H9 (cell line): ENCODE measurements at regions not wholly inside any gene's neighbourhood (a gene's known extent, or its start where the extent isn't known, plus 50 kb on each side); places are given as distances from the start of the nearest gene placed in this dataset.
A peak's percentile ranks its signal among the peaks of the same experiment; 100 is the strongest.

Experiments
- DNase-seq: peaks from one replicate; pipeline ENCODE4 v3.0.0-alpha.2; 2017
- H2AFZ ChIP-seq: one replicate; pipeline ENCODE4 v1.6.1; 2013; ENCODE audit warnings: mild to moderate bottlenecking, low read length, control low read depth, moderate library complexity
- H2AK5ac ChIP-seq: 2 replicates; pipeline ENCODE4 v1.6.1; 2013; ENCODE audit warnings: low read length, control low read depth, mixed read lengths; ENCODE audit not compliant: insufficient read length
- H2BK120ac ChIP-seq: one replicate; pipeline ENCODE4 v1.6.1; 2013; ENCODE audit warnings: low read depth, mild to moderate bottlenecking, low read length, control low read depth, inconsistent platforms; ENCODE audit not compliant: poor library complexity, severe bottlenecking
- H2BK12ac ChIP-seq: 2 replicates; pipeline ENCODE4 v1.6.1; 2013; ENCODE audit warnings: low read length, control low read depth, mixed read lengths, low read depth; ENCODE audit not compliant: insufficient read length
- H2BK15ac ChIP-seq: 2 replicates; pipeline ENCODE4 v1.6.1; 2013; ENCODE audit warnings: low read depth, low read length, control low read depth
- H2BK20ac ChIP-seq: one replicate; pipeline ENCODE4 v1.6.1; 2013; ENCODE audit warnings: low read depth, mild to moderate bottlenecking, low read length, control low read depth, inconsistent platforms; ENCODE audit not compliant: poor library complexity, severe bottlenecking
- H2BK5ac ChIP-seq: 2 replicates; pipeline ENCODE4 v1.6.1; 2013; ENCODE audit warnings: low read length, control low read depth, mixed read lengths; ENCODE audit not compliant: insufficient read length
- H3K14ac ChIP-seq: 2 replicates; pipeline ENCODE4 v1.6.1; 2013; ENCODE audit warnings: low read length, control low read depth; ENCODE audit not compliant: insufficient read depth
- H3K18ac ChIP-seq: 2 replicates; pipeline ENCODE4 v1.6.1; 2013; ENCODE audit warnings: low read depth, mild to moderate bottlenecking, mixed read lengths, low read length, control low read depth; ENCODE audit not compliant: insufficient read length
- H3K23ac ChIP-seq: 2 replicates; pipeline ENCODE4 v1.6.1; 2013; ENCODE audit warnings: low read length, control low read depth, mixed read lengths, low read depth; ENCODE audit not compliant: insufficient read length
- H3K23me2 ChIP-seq: 2 replicates; pipeline ENCODE4 v1.6.1; 2013; ENCODE audit warnings: low read depth, mild to moderate bottlenecking, mixed read lengths, low read length, control low read depth; ENCODE audit not compliant: insufficient read length, poor library complexity, severe bottlenecking
- H3K27ac ChIP-seq: 2 replicates; pipeline ENCODE4 v1.5.1; 2013; ENCODE audit warnings: low read length, control low read depth, mixed read lengths, low read depth; ENCODE audit not compliant: insufficient read length
- H3K27me3 ChIP-seq: 2 replicates; pipeline ENCODE4 v1.6.1; 2013; ENCODE audit warnings: low read length, control low read depth, inconsistent platforms; ENCODE audit not compliant: insufficient read depth
- H3K4ac ChIP-seq: 2 replicates; pipeline ENCODE4 v1.6.1; 2013; ENCODE audit warnings: low read depth, mild to moderate bottlenecking, control low read depth, inconsistent platforms, low read length, moderate library complexity
- H3K4me1 ChIP-seq: 2 replicates; pipeline ENCODE4 v1.6.1; 2013; ENCODE audit warnings: low read length, control low read depth, inconsistent platforms; ENCODE audit not compliant: insufficient read depth
- H3K4me2 ChIP-seq: 2 replicates; pipeline ENCODE4 v1.6.1; 2013; ENCODE audit warnings: low read length, control low read depth, mixed read lengths; ENCODE audit not compliant: insufficient read length, insufficient read depth
- H3K56ac ChIP-seq: 2 replicates; pipeline ENCODE4 v1.6.1; 2013; ENCODE audit warnings: low read depth, mild to moderate bottlenecking, mixed read lengths, low read length, control low read depth; ENCODE audit not compliant: insufficient read length
- H3K79me1 ChIP-seq: 2 replicates; pipeline ENCODE4 v1.6.1; 2013; ENCODE audit warnings: low read depth, mild to moderate bottlenecking, moderate library complexity, low read length, control low read depth, inconsistent platforms; ENCODE audit not compliant: insufficient read depth, poor library complexity, severe bottlenecking
- H3K79me2 ChIP-seq: 2 replicates; pipeline ENCODE4 v1.6.1; 2013; ENCODE audit warnings: low read length, control low read depth, inconsistent platforms; ENCODE audit not compliant: insufficient read depth
- H3K9ac ChIP-seq: 2 replicates; pipeline ENCODE4 v1.6.1; 2013; ENCODE audit warnings: low read length, control low read depth, mixed read lengths; ENCODE audit not compliant: insufficient read length; ENCODE audit errors: extremely low read depth
- H3K9me3 ChIP-seq: one replicate; pipeline ENCODE4 v1.6.1; 2013; ENCODE audit warnings: low read depth, low read length, inconsistent platforms; ENCODE audit not compliant: control insufficient read depth
- H3T11ph ChIP-seq: one replicate; pipeline ENCODE4 v1.6.1; 2013; ENCODE audit warnings: mild to moderate bottlenecking, low read length, control low read depth, inconsistent platforms
- H4K20me1 ChIP-seq: one replicate; pipeline ENCODE4 v1.6.1; 2013; ENCODE audit not compliant: control insufficient read depth, insufficient read length, insufficient read depth
- H4K5ac ChIP-seq: 2 replicates; pipeline ENCODE4 v1.6.1; 2013; ENCODE audit warnings: low read depth, mild to moderate bottlenecking, mixed read lengths, low read length, control low read depth; ENCODE audit not compliant: insufficient read length
- H4K8ac ChIP-seq: replicated peaks from 2 replicates; pipeline ENCODE4 v1.6.1; 2013; ENCODE audit warnings: low read length, control low read depth, mixed read lengths, low read depth; ENCODE audit not compliant: insufficient read length
- H4K91ac ChIP-seq: 2 replicates; pipeline ENCODE4 v1.6.1; 2013; ENCODE audit warnings: low read depth, mild to moderate bottlenecking, moderate library complexity, mixed read lengths, low read length, control low read depth; ENCODE audit not compliant: insufficient read length
- H3K27ac Mint-ChIP-seq, 3 experiments: 2 replicates in 2 of 3; 3 replicates in 1 of 3; pipeline ENCODE4 v1.8.0; 2020 to 2021; ENCODE audit warnings: mixed read lengths in 3 of 3, mild to moderate bottlenecking in 1 of 3, moderate library complexity in 1 of 3
- H3K27me3 Mint-ChIP-seq: 2 replicates; pipeline ENCODE4 v1.8.0; 2021; ENCODE audit warnings: low read depth, mild to moderate bottlenecking, moderate library complexity, mixed read lengths
- H3K36me3 Mint-ChIP-seq, 3 experiments: 2 replicates in 2 of 3; 3 replicates in 1 of 3; pipeline ENCODE4 v1.8.0; 2020 to 2021; ENCODE audit warnings: low read depth in 3 of 3, mixed read lengths in 3 of 3; ENCODE audit not compliant: insufficient read depth in 1 of 3
- H3K4me1 Mint-ChIP-seq, 2 experiments: 2 replicates each; pipeline ENCODE4 v1.8.0; 2020; ENCODE audit warnings: mixed read lengths in 2 of 2
- H3K4me3 Mint-ChIP-seq, 2 experiments: 2 replicates in 1 of 2; 3 replicates in 1 of 2; pipeline ENCODE4 v1.8.0; 2020 to 2021; ENCODE audit warnings: mild to moderate bottlenecking in 2 of 2, mixed read lengths in 2 of 2, moderate library complexity in 1 of 2
- H3K9me3 Mint-ChIP-seq, 2 experiments: 2 replicates in 1 of 2; 3 replicates in 1 of 2; pipeline ENCODE4 v1.8.0; 2020; ENCODE audit warnings: mild to moderate bottlenecking in 2 of 2, mixed read lengths in 2 of 2, moderate library complexity in 1 of 2
- WGBS: extraction: QIAGEN DNeasy Blood & Tissue Kit; methylation state at CpG from one replicate; pipeline ENCODE4 v1.1.7; 2013; ENCODE audit warnings: missing lambda C conversion rate, low lambda C conversion rate, mixed read lengths; ENCODE audit not compliant: insufficient read length; ENCODE audit errors: extremely low coverage; 5-methylcytosine and 5-hydroxymethylcytosine counted together
- TF ChIP-seq, protein P1 (sequence below): fragments of 200-600 bp; sonication (generic); conservative IDR thresholded peaks from 3 replicates; pipeline ENCODE4 v1.8.0; 2021; ENCODE audit warnings: antibody characterized with exemption, mild to moderate bottlenecking

DNA sequence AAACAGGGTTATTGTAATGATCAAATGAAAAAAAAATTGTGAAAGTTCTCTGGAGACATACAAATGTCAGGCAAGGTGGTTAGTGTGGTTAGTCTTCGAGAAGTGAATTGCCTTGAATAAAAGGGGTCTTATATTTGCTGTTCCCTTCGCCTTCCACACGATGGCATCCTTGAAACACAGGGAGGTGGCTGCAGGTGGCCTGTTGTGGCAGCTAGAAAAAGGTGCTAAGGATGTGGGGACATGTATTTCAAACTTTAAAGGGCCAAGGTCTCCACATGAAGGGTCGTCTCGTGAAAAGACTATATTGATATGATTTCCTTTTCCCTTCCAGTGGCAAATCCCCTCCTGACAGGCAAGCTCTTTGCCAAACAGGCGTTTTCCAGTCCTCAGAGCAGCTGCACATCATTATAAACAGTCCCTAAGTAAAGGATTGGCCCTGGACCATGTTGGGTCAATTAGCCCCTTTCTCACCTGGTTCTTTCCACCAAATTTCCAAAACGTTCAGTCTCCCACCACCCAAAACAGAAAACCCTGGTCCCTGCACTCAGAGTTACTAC lies 68.5 kb downstream of the COPS8 start:
- Histone ChIP-seq H3K18ac (no peak overlapping the region), H4K91ac (no peak overlapping the region), H2BK20ac (no peak overlapping the region), H4K20me1 (no peaks in the 10 kb centered on the region), H3K4me2 (no peak overlapping the region), H4K8ac (no peak overlapping the region), H2BK15ac (no peak overlapping the region), H2BK12ac (no peak overlapping the region), H2AFZ (no peak overlapping the region), H3K56ac (no peak overlapping the region), H3K4ac (no peak overlapping the region), H3T11ph (no peak overlapping the region), H2AK5ac (no peak overlapping the region), H3K23me2 (no peaks in the 10 kb centered on the region), H3K27ac (no peak overlapping the region), H3K9me3 (no peaks in the 10 kb centered on the region), H3K14ac (no peak overlapping the region), H3K79me1 (no peaks in the 10 kb centered on the region), H3K4me1 (no peaks in the 10 kb centered on the region), H3K23ac (no peak overlapping the region), H3K79me2 (no peaks in the 10 kb centered on the region), H2BK5ac (no peak overlapping the region), H3K27me3 (no peaks in the 10 kb centered on the region), H4K5ac (no peak overlapping the region), H3K9ac (no peak overlapping the region), H2BK120ac (no peak overlapping the region)
- TF ChIP-seq, protein P1, sequence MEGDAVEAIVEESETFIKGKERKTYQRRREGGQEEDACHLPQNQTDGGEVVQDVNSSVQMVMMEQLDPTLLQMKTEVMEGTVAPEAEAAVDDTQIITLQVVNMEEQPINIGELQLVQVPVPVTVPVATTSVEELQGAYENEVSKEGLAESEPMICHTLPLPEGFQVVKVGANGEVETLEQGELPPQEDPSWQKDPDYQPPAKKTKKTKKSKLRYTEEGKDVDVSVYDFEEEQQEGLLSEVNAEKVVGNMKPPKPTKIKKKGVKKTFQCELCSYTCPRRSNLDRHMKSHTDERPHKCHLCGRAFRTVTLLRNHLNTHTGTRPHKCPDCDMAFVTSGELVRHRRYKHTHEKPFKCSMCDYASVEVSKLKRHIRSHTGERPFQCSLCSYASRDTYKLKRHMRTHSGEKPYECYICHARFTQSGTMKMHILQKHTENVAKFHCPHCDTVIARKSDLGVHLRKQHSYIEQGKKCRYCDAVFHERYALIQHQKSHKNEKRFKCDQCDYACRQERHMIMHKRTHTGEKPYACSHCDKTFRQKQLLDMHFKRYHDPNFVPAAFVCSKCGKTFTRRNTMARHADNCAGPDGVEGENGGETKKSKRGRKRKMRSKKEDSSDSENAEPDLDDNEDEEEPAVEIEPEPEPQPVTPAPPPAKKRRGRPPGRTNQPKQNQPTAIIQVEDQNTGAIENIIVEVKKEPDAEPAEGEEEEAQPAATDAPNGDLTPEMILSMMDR, result peak; percentile 86
- DNase-seq, result peak; percentile 71
- H3K27me3 Mint-ChIP-seq, result peaks cover 2% of the 10 kb centered on the region
- no peak overlapping the region for H3K4me3 Mint-ChIP-seq
- H3K36me3 Mint-ChIP-seq, result no peaks in the 10 kb centered on the region
- peaks cover 3 to 7% of the 10 kb centered on the region in 2 experiments for H3K4me1 Mint-ChIP-seq
- H3K9me3 Mint-ChIP-seq, result no peaks in the 10 kb centered on the region
- no CpG with 5 or more reads among the region's 7 CpGs for WGBS
- no peak overlapping the region for H3K27ac Mint-ChIP-seq
